HepG2 (cell line): ENCODE measurements at regions not wholly inside any gene's neighbourhood (a gene's known extent, or its start where the extent isn't known, plus 50 kb on each side); places are given as distances from the start of the nearest gene placed in this dataset.

Source experiments
- ATAC-seq: fragments of 200-7000 bp; cut with Tn5 transposase; 3 replicates; pipeline ENCODE4 v1.9.1; 2020; ENCODE audit warnings: mild to moderate bottlenecking, moderate library complexity
- BruUV-seq: library from RNA; stranded (reverse); fragments of 400-500 nt; replicated peaks from 2 replicates; lab custom pipeline; 2021; lab: Mats Ljungman, UMichigan
- CTCF ChIA-PET: fragments of 300-600 bp; formaldehyde crosslinking; extraction: SDS; loops from one replicate; lab custom pipeline; 2021; ENCODE audit warnings: low total read pairs, inconsistent platforms, low intra/inter-chr PET ratio; lab: Yijun Ruan, JAX
- POLR2A ChIA-PET: fragments of 350-600 bp; sonication (Branson Sonifier 250); formaldehyde crosslinking; loops from one replicate; lab custom pipeline; 2020; ENCODE audit warnings: antibody characterized with exemption, inconsistent platforms; lab: Yijun Ruan, JAX
- DNase-seq: peaks from one replicate; pipeline ENCODE4 v3.0.0-alpha.2; 2015; ENCODE audit warnings: low spot score
- FAIRE-seq: peaks from 3 replicates; lab custom pipeline; 2011; peaks lifted over from hg19 to GRCh38; lab: Jason Lieb, UNC
- H2AFZ ChIP-seq: one replicate; pipeline ENCODE4 v1.6.1; 2011; ENCODE audit warnings: low read length, inconsistent platforms
- H3K27ac ChIP-seq: fragments of 300-600 bp; 3 replicates; pipeline ENCODE4 v1.8.0; 2011; ENCODE audit warnings: mixed run types, mild to moderate bottlenecking, mixed read lengths, low read length, inconsistent platforms; ENCODE audit not compliant: insufficient read depth; ENCODE audit errors: extremely low read length
- H3K27me3 ChIP-seq, 2 experiments: fragments of 200-600 bp in 1 of 2; 2 replicates in 1 of 2; 3 replicates in 1 of 2; pipeline versions ENCODE4 v1.6.0 to v1.8.0; 2011; ENCODE audit warnings: low read length in 2 of 2, mild to moderate bottlenecking in 2 of 2, moderate library complexity in 2 of 2, inconsistent platforms in 1 of 2; ENCODE audit not compliant: insufficient read depth in 2 of 2, control insufficient read depth in 1 of 2
- H3K36me3 ChIP-seq, 2 experiments: fragments of 200-600 bp in 1 of 2; replicated peaks in 1 of 2; 2 replicates in 1 of 2; 3 replicates in 1 of 2; pipeline versions ENCODE4 v1.5.1 to v1.8.0; 2011; ENCODE audit warnings: low read length in 2 of 2, inconsistent platforms in 1 of 2; ENCODE audit not compliant: insufficient read depth in 2 of 2, control insufficient read depth in 1 of 2
- H3K4me1 ChIP-seq: 2 replicates; pipeline ENCODE4 v1.5.1; 2012; ENCODE audit warnings: low read length, inconsistent platforms; ENCODE audit not compliant: insufficient read depth
- H3K4me2 ChIP-seq: 2 replicates; pipeline ENCODE4 v1.6.0; 2011; ENCODE audit warnings: low read depth, low read length, inconsistent platforms
- H3K4me3 ChIP-seq, 3 experiments: fragments of 200-600 bp in 1 of 3; sonication (generic), shearing (Covaris generic) in 1 of 3; replicated peaks in 1 of 3; 2 replicates each; pipeline ENCODE4 v1.5.1; 2011 to 2016; ENCODE audit warnings: low read length in 3 of 3, inconsistent platforms in 2 of 3, low read depth in 2 of 3, mild to moderate bottlenecking in 2 of 3, control low read depth in 1 of 3, mixed read lengths in 1 of 3; ENCODE audit not compliant: insufficient read depth in 1 of 3
- H3K79me2 ChIP-seq: one replicate; pipeline ENCODE4 v1.6.1; 2011; ENCODE audit warnings: low read length, inconsistent platforms; ENCODE audit not compliant: insufficient read depth
- H3K9ac ChIP-seq: 2 replicates; pipeline ENCODE4 v1.6.0; 2011; ENCODE audit warnings: mild to moderate bottlenecking, low read depth, low read length, inconsistent platforms; ENCODE audit not compliant: insufficient read depth
- H3K9me3 ChIP-seq: 2 replicates; pipeline ENCODE4 v1.5.1; 2012; ENCODE audit warnings: mild to moderate bottlenecking, low read length
- H4K20me1 ChIP-seq: 2 replicates; pipeline ENCODE4 v1.6.0; 2011; ENCODE audit warnings: inconsistent platforms, mild to moderate bottlenecking, low read length, moderate library complexity; ENCODE audit not compliant: insufficient read depth
- EZH2 ChIP-seq: conservative IDR thresholded peaks from 2 replicates; pipeline ENCODE4 v1.6.1; 2012; ENCODE audit warnings: mild to moderate bottlenecking, low read depth, low read length, moderate library complexity
- GTF2F1 ChIP-seq: fragments of 150-350 bp; IDR thresholded peaks from 2 replicates; pipeline ENCODE4 v1.6.1; 2014; ENCODE audit warnings: low read length
- JARID2 ChIP-seq: sonication (generic); formaldehyde crosslinking; IDR thresholded peaks from 2 replicates; pipeline ENCODE4 v1.8.1; 2023; ENCODE audit warnings: missing genetic modification reagents, inconsistent platforms; ENCODE audit not compliant: insufficient replicate concordance
- MLLT10 ChIP-seq: sonication (generic); formaldehyde crosslinking; IDR thresholded peaks from 2 replicates; pipeline ENCODE4 v1.4.0; 2020; ENCODE audit warnings: missing genetic modification reagents
- NCOA5 ChIP-seq: sonication (generic); formaldehyde crosslinking; IDR thresholded peaks from 2 replicates; pipeline ENCODE4 v1.4.0; 2020; ENCODE audit warnings: missing genetic modification reagents
- PAWR ChIP-seq: sonication (generic); formaldehyde crosslinking; IDR thresholded peaks from 2 replicates; pipeline ENCODE4 v1.4.0; 2020; ENCODE audit warnings: missing genetic modification reagents, mild to moderate bottlenecking, borderline replicate concordance
- SOX5 ChIP-seq: IDR thresholded peaks from 2 replicates; pipeline ENCODE4 v1.6.1; 2016; ENCODE audit warnings: borderline replicate concordance
- TP53 ChIP-seq: sonication (generic); formaldehyde crosslinking; conservative IDR thresholded peaks from 2 replicates; pipeline ENCODE4 v1.4.0; 2020; ENCODE audit warnings: missing genetic modification reagents
- ZFP90 ChIP-seq: sonication (generic); formaldehyde crosslinking; IDR thresholded peaks from 2 replicates; pipeline ENCODE4 v1.8.0; 2022; ENCODE audit warnings: missing genetic modification reagents, mild to moderate bottlenecking, inconsistent platforms, borderline replicate concordance
- ZKSCAN1 ChIP-seq: fragments of 150-350 bp; IDR thresholded peaks from 2 replicates; pipeline ENCODE4 v1.6.1; 2014; ENCODE audit warnings: low read length
- ZNF446 ChIP-seq: sonication (generic); formaldehyde crosslinking; IDR thresholded peaks from 2 replicates; pipeline ENCODE4 v1.5.0; 2020; ENCODE audit warnings: mild to moderate bottlenecking, missing genetic modification reagents
- WGBS: methylation state at CpG from one replicate; pipeline ENCODE4 v1.1.6; 2017; ENCODE audit warnings: low lambda C conversion rate; 5-methylcytosine and 5-hydroxymethylcytosine counted together
- in situ Hi-C: cut with HindIII; loops from 2 replicates; pipeline ENCODE4 v1.10.0; 2017; ENCODE audit warnings: low pct_unique_long_range_greater_than_20kb; ENCODE audit not compliant: extremely low pct_ligation_motif_present
- intact Hi-C: fragments of 100-400 bp; cut with micrococcal nuclease; formaldehyde crosslinking; loops from one replicate; pipeline ENCODE4 v1.10.0; 2022; ENCODE audit not compliant: unreplicated experiment
- TF ChIP-seq, protein P1 (sequence below): sonication (generic); formaldehyde crosslinking; IDR thresholded peaks from 2 replicates; pipeline ENCODE4 v1.4.0; 2020; ENCODE audit warnings: mild to moderate bottlenecking, missing genetic modification reagents, borderline replicate concordance
- TF ChIP-seq, protein P2 (sequence below): sonication (generic); formaldehyde crosslinking; IDR thresholded peaks from 2 replicates; pipeline ENCODE4 v1.8.1; 2023; ENCODE audit warnings: missing genetic modification reagents, mild to moderate bottlenecking, borderline replicate concordance

DNA sequence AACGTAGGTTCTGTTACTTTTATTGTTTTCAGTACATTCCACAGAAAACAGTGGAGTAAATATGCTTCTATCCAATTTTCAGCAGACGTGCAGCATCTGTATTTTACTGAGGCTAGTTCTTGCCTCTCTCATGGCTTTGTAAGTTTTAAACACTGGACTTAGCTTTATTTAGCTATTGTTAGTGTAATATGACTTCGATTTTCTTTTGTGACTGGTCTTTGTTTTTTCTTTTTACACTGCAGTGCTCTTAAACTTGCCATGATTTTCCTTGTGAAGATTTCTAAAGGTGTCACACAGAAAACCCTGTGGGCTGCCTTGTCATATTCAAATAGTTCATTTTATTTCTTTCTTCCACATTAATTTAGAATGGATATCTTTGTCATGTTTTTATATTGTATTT is 1234.9 kb upstream of the CITED2 start (continued):
- TF ChIP-seq, protein P1, sequence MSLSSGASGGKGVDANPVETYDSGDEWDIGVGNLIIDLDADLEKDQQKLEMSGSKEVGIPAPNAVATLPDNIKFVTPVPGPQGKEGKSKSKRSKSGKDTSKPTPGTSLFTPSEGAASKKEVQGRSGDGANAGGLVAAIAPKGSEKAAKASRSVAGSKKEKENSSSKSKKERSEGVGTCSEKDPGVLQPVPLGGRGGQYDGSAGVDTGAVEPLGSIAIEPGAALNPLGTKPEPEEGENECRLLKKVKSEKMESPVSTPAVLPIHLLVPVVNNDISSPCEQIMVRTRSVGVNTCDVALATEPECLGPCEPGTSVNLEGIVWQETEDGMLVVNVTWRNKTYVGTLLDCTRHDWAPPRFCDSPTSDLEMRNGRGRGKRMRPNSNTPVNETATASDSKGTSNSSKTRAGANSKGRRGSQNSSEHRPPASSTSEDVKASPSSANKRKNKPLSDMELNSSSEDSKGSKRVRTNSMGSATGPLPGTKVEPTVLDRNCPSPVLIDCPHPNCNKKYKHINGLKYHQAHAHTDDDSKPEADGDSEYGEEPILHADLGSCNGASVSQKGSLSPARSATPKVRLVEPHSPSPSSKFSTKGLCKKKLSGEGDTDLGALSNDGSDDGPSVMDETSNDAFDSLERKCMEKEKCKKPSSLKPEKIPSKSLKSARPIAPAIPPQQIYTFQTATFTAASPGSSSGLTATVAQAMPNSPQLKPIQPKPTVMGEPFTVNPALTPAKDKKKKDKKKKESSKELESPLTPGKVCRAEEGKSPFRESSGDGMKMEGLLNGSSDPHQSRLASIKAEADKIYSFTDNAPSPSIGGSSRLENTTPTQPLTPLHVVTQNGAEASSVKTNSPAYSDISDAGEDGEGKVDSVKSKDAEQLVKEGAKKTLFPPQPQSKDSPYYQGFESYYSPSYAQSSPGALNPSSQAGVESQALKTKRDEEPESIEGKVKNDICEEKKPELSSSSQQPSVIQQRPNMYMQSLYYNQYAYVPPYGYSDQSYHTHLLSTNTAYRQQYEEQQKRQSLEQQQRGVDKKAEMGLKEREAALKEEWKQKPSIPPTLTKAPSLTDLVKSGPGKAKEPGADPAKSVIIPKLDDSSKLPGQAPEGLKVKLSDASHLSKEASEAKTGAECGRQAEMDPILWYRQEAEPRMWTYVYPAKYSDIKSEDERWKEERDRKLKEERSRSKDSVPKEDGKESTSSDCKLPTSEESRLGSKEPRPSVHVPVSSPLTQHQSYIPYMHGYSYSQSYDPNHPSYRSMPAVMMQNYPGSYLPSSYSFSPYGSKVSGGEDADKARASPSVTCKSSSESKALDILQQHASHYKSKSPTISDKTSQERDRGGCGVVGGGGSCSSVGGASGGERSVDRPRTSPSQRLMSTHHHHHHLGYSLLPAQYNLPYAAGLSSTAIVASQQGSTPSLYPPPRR (CRISPR knock-in tag) = no peak
- no peak for TF ChIP-seq ZFP90 (CRISPR knock-in tag)

DNA sequence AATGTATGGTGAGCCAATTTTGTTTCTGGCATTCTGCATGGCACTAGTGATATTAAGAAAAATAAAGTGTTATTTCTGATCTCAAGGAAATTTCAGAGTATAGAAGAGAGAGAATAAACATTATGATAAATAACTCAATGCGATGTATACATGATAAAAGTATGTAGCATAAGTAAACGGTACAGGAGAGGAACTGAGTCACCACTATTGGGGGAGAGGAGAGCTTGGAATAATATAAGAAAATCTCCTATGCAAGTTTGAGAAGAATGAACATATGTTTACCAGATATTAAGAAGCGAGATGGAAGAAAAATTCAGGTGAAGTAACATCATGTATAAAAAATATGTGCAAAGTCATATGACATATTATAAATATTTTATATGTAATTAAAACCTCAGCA is 1230.3 kb upstream of the CITED2 start:
- TF ChIP-seq EZH2 = no peak
- TF ChIP-seq MLLT10 = no peak
- no peak for TF ChIP-seq SOX5 (CRISPR knock-in tag)
- TF ChIP-seq ZKSCAN1 = no peak
- TF ChIP-seq, protein P2, sequence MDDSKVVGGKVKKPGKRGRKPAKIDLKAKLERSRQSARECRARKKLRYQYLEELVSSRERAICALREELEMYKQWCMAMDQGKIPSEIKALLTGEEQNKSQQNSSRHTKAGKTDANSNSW = no peak
- no peak for TF ChIP-seq NCOA5 (CRISPR knock-in tag)
- no peak for TF ChIP-seq GTF2F1
- no peak for TF ChIP-seq PAWR
- TF ChIP-seq JARID2 (CRISPR knock-in tag) = no peak
- TF ChIP-seq TP53 (CRISPR knock-in tag) = no peak
- TF ChIP-seq ZNF446 (CRISPR knock-in tag) = no peak
- no peak for FAIRE-seq
- no peak overlapping the region for H3K27ac ChIP-seq
- no peak overlapping the region for H2AFZ ChIP-seq
- no peaks in the 10 kb centered on the region for H3K27me3 ChIP-seq
- ATAC-seq = no peak
- in situ Hi-C loops (no loop called here), intact Hi-C loops (no loop called here)
- WGBS = 10% methylated on average over 3 of the region's 3 CpGs
- H4K20me1 ChIP-seq = no peaks in the 10 kb centered on the region
- DNase-seq = no peak
- H3K79me2 ChIP-seq = no peaks in the 10 kb centered on the region
- peaks cover 5% of the 10 kb centered on the region; the same call in 1 of the 2 replicates for H3K9me3 ChIP-seq
- no TSS peak for BruUV-seq
- H3K4me1 ChIP-seq = no peaks in the 10 kb centered on the region
- no peak overlapping the region for H3K9ac ChIP-seq
- H3K4me3 ChIP-seq = no peak overlapping the region
- ChIA-PET CTCF (no interaction called here), POLR2A (no interaction called here)
- no peak overlapping the region for H3K4me2 ChIP-seq
- H3K36me3 ChIP-seq = no peaks in the 10 kb centered on the region
